ENCODE measurements at regions not wholly inside any gene's neighbourhood (a gene's known extent, or its start where the extent isn't known, plus 50 kb on each side); places are given as distances from the start of the nearest gene placed in this dataset.

DNA sequence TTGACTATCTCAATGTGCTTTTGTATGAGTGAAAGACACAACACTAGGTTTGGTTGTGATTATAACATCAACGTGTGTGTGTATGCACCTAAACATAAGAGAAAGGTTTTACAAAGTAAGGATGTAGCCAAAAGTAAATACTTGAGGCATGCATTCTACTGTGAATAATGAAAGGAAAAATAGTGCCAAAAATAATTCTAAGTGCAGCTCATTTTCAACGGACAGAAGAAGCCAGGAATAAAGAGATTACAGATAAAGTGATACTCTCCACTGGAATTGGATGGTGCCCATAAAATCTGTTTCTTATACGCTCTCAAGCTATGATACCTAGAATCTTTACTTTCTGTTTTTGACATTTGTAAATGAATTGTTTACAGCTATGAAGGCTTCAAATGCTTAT is 135.0 kb upstream of the TMEM72 start:
- Histone ChIP-seq H3K9ac (ENCODE audit: insufficient read depth in 1 of 2, low read depth in 2 of 2, low read length in 2 of 2) (no peak overlapping the region), H2AFZ (ENCODE audit: low read depth, low read length) (no peak overlapping the region), H3K4me1 (replicated peaks in 1 of 2; ENCODE audit: control insufficient read depth in 2 of 2, insufficient read depth in 2 of 2, low read length in 2 of 2) (no peaks in the 10 kb centered on the region), H3K27ac (ENCODE audit: extremely low read depth, low read depth, low read length) (no peak overlapping the region), H3K4me3 (no peak overlapping the region), H3K36me3 (ENCODE audit: control insufficient read depth, insufficient read depth, low read length) (no peaks in the 10 kb centered on the region), H3K9me1 (ENCODE audit: control insufficient read depth, insufficient read depth, low read length) (no peaks in the 10 kb centered on the region), H3K27me3 (ENCODE audit: control insufficient read depth in 2 of 2, insufficient read depth in 2 of 2, low read length in 2 of 2) (peaks cover 18 to 35% of the 10 kb centered on the region in 2 experiments), H4K20me1 (replicated peaks; ENCODE audit: control insufficient read depth, insufficient read depth, low read length) (no peaks in the 10 kb centered on the region), H3K4me2 (ENCODE audit: insufficient read depth, low read length) (no peak overlapping the region), H3K9me3 (replicated peaks; ENCODE audit: control insufficient read depth, insufficient read depth, low read depth, low read length) (no peaks in the 10 kb centered on the region), H3K79me2 (ENCODE audit: control insufficient read depth, insufficient read depth, low read length) (no peaks in the 10 kb centered on the region)
- DNase-seq (ENCODE audit: extremely low read depth in 1 of 4, low spot score in 3 of 4) (no peak), ATAC-seq (no peak), FAIRE-seq (no peak)
- WGBS (ENCODE audit: insufficient coverage, low coverage, missing lambda C conversion rate), result 7% methylated on average over 3 of the region's 3 CpGs
- BruUV-seq (replicated peaks), result no TSS peak
- POLR2A ChIA-PET, result interaction anchor here (0.6 kb wide), 1 partner anchor 86 kb away, joined by 5 read pairs; no protein-coding TSS in a partner anchor
- in situ Hi-C loops (cut with MboI), result no loop called here
- TF ChIP-seq HMGN3 (IDR thresholded peaks at IDR 0.05; ENCODE audit: borderline replicate concordance, extremely low read depth, insufficient read length, low read depth, low read length), result no peak
- no peak for TF ChIP-seq KLF1 (tag; IDR thresholded peaks at IDR 0.05)
- TF ChIP-seq ZNF785 (CRISPR knock-in tag; IDR thresholded peaks at IDR 0.05), result no peak
- TF ChIP-seq CHD2 (IDR thresholded peaks at IDR 0.05; ENCODE audit: low read depth, low read length), result no peak
- TF ChIP-seq PML (IDR thresholded peaks at IDR 0.05; ENCODE audit: low read length), result no peak
- TF ChIP-seq POLR2A (conservative IDR thresholded peaks at IDR 0.05), result no peak
- no peak for TF ChIP-seq ETS1 (conservative IDR thresholded peaks at IDR 0.05; ENCODE audit: control insufficient read depth, low read depth, low read length)
- TF ChIP-seq BCOR (IDR thresholded peaks at IDR 0.05), result no peak
- no peak for TF ChIP-seq ELF2 (CRISPR knock-in tag; IDR thresholded peaks at IDR 0.05)
- TF ChIP-seq OTX1 (CRISPR knock-in tag; IDR thresholded peaks at IDR 0.05), result no peak
- TF ChIP-seq ZFP1 (CRISPR knock-in tag; IDR thresholded peaks at IDR 0.05), result no peak
- TF ChIP-seq, protein P1, sequence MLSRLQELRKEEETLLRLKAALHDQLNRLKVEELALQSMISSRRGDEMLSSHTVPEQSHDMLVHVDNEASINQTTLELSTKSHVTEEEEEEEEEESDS (CRISPR knock-in tag; IDR thresholded peaks at IDR 0.05), result no peak
- TF ChIP-seq SREBF2 (CRISPR knock-in tag; IDR thresholded peaks at IDR 0.05), result no peak
- no peak for TF ChIP-seq SP1 (CRISPR knock-in tag; IDR thresholded peaks at IDR 0.05)
- TF ChIP-seq ARID3A (IDR thresholded peaks at IDR 0.05; ENCODE audit: borderline replicate concordance, low read depth, low read length), result no peak
- TF ChIP-seq MYBL2 (IDR thresholded peaks at IDR 0.05; ENCODE audit: low read depth), result no peak
- TF ChIP-seq MYBL2 (CRISPR knock-in tag; IDR thresholded peaks at IDR 0.05; ENCODE audit: borderline replicate concordance), result no peak
- CTCF ChIA-PET (ENCODE audit: low intra/inter-chr PET ratio), result no interaction called here
- intact Hi-C loops (cut with micrococcal nuclease), result no loop called here

Data from K562 (cell line).